HEK293T (cell line): ENCODE measurements at regions not wholly inside any gene's neighbourhood (a gene's known extent, or its start where the extent isn't known, plus 50 kb on each side); places are given as distances from the start of the nearest gene placed in this dataset.

ENCODE experiments used
- FOXA1 ChIP-seq: fragments of 450-650 bp; IDR thresholded peaks from 2 replicates; pipeline ENCODE4 v1.6.1; 2016; ENCODE audit warnings: mild to moderate bottlenecking
- FOXK2 ChIP-seq: fragments of 450-650 bp; IDR thresholded peaks from 2 replicates; pipeline ENCODE4 v1.6.1; 2016; ENCODE audit warnings: mild to moderate bottlenecking
- HDGF ChIP-seq: fragments of 450-650 bp; IDR thresholded peaks from 2 replicates; pipeline ENCODE4 v1.6.1; 2017; ENCODE audit warnings: antibody characterized with exemption, borderline replicate concordance

DNA sequence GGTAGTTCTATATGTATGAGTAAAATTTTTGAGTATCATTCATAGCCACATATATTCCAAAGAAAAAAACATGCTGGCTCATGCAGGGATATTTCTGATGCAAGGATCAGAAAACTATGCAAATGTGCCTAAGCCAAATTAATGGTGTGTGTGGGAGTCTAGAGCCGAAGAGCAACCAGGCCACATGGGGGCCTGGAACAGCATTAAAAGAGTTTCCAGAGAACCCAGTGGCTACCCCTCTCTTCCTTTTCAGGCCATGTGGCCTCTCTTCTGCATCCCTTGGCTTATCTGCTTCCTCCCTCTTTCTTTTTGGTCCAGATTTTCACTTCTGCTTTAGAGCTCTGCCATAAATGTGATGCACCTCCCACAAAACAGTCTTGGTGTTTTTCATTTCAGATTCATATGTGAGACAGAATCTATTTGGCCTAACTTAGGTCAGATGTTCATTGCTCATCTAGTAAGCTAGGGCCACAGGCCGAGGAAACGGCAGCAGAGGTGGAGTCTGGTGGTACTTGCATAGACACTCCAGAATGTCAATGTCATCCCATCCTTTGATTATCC lies 300.0 kb downstream of the SH3GL2 start:
- no peak for TF ChIP-seq HDGF
- TF ChIP-seq FOXK2, result no peak
- TF ChIP-seq FOXA1, result no peak
